ENCODE measurements at regions not wholly inside any gene's neighbourhood (a gene's known extent, or its start where the extent isn't known, plus 50 kb on each side); places are given as distances from the start of the nearest gene placed in this dataset.
"Not testable (repeated sequence)": the region's sequence is repeated elsewhere in the genome, so short reads cannot be mapped to it uniquely, and the experiment has no call there.

DNA sequence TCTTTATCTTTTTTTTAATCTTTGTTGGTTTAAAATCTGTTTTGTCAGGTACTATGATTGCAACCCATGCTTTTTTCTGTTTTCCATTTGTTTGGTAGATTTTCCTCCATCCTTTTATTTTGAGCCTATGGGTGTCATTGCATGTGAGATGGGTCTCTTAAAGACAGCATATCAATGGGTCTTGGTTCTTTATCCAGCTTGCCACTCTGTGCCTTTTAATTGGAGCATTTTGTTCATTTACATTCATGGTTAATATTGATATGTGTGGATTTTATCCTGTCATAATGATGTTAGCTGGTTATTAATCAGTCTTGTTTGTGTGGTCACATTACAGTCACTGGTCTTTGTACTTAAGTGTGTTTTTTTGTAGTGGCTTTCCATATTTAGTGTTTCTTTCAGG lies 159.9 kb downstream of the CENPF start:
- no peaks in the 10 kb centered on the region for H3K27me3 ChIP-seq (replicated peaks)
- H3K27ac ChIP-seq: no peak overlapping the region
- DNase-seq: no peak
- in situ Hi-C loops (cut with HindIII; ENCODE audit: low pct_ligation_motif_present, low sequenced_read_pairs): no loop called here
- TF ChIP-seq CTCF (IDR thresholded peaks at IDR 0.05; ENCODE audit: low read depth, low read length, missing control alignments): no peak
- H3K4me3 ChIP-seq (ENCODE audit: low read depth, low read length): no peak overlapping the region
- no peaks in the 10 kb centered on the region for H3K36me3 ChIP-seq (replicated peaks)

DNA sequence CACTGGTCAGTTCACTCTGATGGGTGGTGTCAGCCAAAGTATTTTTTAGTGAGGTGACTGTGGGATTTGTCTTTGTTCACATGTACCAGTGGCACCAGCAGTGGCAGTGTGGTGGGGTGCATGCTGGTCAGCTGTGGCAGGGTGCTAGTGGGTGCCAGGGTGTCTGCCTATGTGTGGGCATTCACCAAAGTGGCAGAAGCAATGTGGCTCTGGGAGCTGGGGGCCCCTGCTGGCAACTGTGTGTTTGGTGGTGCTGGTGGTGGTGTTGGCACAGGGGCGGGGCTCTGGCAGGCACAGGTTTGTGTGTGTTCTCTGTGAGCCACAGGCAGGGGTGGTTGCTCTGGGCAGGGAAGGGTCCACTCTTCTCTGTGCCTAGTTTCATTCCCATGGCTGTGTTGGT lies 161.5 kb downstream of the CENPF start:
- H3K36me3 ChIP-seq (replicated peaks): no peaks in the 10 kb centered on the region
- in situ Hi-C loops (cut with HindIII; ENCODE audit: low pct_ligation_motif_present, low sequenced_read_pairs): no loop called here
- no peak for TF ChIP-seq CTCF (IDR thresholded peaks at IDR 0.05; ENCODE audit: low read depth, low read length, missing control alignments)
- DNase-seq: no peak
- no peak overlapping the region for H3K4me3 ChIP-seq (ENCODE audit: low read depth, low read length)
- H3K27me3 ChIP-seq (replicated peaks): no peaks in the 10 kb centered on the region
- no peak overlapping the region for H3K27ac ChIP-seq

- no peak overlapping the region for H3K27ac ChIP-seq
- in situ Hi-C loops (cut with HindIII; ENCODE audit: low pct_ligation_motif_present, low sequenced_read_pairs): no loop called here
- no peak overlapping the region for H3K4me3 ChIP-seq (ENCODE audit: low read depth, low read length)
- DNase-seq: no peak
- no peaks in the 10 kb centered on the region for H3K27me3 ChIP-seq (replicated peaks)
- TF ChIP-seq CTCF (IDR thresholded peaks at IDR 0.05; ENCODE audit: low read depth, low read length, missing control alignments): no peak
- no peaks in the 10 kb centered on the region for H3K36me3 ChIP-seq (replicated peaks)
Measured at GRCh38 chr1:214767221-214767620, 164.2 kb downstream of the CENPF start.

GRCh38 chr1:214769666-214770065 lies 166.7 kb downstream of the CENPF start:
- in situ Hi-C loops (cut with HindIII; ENCODE audit: low pct_ligation_motif_present, low sequenced_read_pairs); H3K27me3 ChIP-seq (replicated peaks); DNase-seq; H3K36me3 ChIP-seq (replicated peaks); H3K27ac ChIP-seq; H3K4me3 ChIP-seq (ENCODE audit: low read depth, low read length): not testable (repeated sequence)

GRCh38 chr1:214777364-214777763 lies 174.4 kb downstream of the CENPF start:
- no peak for TF ChIP-seq CTCF (IDR thresholded peaks at IDR 0.05; ENCODE audit: low read depth, low read length, missing control alignments)
- Histone ChIP-seq H3K4me3 (ENCODE audit: low read depth, low read length) (no peak overlapping the region), H3K27me3 (replicated peaks) (no peaks in the 10 kb centered on the region), H3K27ac (no peak overlapping the region), H3K36me3 (replicated peaks) (no peaks in the 10 kb centered on the region)
- in situ Hi-C loops (cut with HindIII; ENCODE audit: low pct_ligation_motif_present, low sequenced_read_pairs): no loop called here
- no peak for DNase-seq

DNA sequence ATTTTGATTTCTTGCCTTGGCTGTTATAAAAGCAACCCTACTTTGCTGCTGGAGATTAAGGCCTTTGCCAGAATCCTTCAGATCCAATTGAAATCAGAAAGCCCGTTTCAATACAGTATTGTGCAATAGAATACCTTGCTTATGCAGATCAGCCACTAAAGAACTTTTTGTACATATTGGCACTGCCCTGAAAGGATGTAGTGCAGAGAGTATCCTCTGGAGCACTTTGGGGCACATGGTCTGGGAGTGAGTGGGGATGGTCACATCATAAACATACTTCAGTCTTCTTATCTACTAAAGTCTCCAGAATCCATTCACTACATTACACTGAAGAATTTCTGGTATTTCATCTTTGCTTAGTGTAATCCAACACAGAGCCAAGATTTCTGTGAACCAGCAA lies 189.0 kb downstream of the CENPF start:
- Histone ChIP-seq H3K4me3 (ENCODE audit: low read depth, low read length) (no peak overlapping the region), H3K27me3 (replicated peaks) (no peaks in the 10 kb centered on the region), H3K27ac (no peak overlapping the region), H3K36me3 (replicated peaks) (no peaks in the 10 kb centered on the region)
- in situ Hi-C loops (cut with HindIII; ENCODE audit: low pct_ligation_motif_present, low sequenced_read_pairs): no loop called here
- no peak for TF ChIP-seq CTCF (IDR thresholded peaks at IDR 0.05; ENCODE audit: low read depth, low read length, missing control alignments)
- DNase-seq: peak; percentile 41
